Cerebellar cortex (tissue), 1 donor: ENCODE measurements at regions not wholly inside any gene's neighbourhood (a gene's known extent, or its start where the extent isn't known, plus 50 kb on each side); places are given as distances from the start of the nearest gene placed in this dataset.

Experiments used
- DNase-seq: peaks from one replicate; pipeline ENCODE4 v3.0.0-alpha.2; 2015; ENCODE audit warnings: low spot score

DNA sequence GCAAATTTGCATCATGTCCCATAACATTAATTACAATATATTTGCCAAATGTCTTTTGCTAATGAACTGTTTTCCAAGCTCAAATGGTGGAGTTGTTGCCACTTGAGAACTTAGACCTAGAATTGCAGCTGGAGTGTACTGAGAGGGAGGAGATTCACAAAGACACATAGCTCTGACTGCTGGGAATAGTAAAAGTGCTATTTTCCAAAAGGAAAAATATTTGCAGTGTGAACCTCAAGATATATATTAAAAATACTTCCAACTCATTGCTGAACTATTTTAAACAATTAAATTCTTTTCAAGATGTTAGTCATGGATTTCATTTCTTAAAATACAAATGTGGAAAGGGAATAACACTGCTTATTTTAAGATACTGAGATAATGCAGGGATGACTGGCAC is 666.8 kb upstream of the ARPP21 start:
- no peak for DNase-seq

DNA sequence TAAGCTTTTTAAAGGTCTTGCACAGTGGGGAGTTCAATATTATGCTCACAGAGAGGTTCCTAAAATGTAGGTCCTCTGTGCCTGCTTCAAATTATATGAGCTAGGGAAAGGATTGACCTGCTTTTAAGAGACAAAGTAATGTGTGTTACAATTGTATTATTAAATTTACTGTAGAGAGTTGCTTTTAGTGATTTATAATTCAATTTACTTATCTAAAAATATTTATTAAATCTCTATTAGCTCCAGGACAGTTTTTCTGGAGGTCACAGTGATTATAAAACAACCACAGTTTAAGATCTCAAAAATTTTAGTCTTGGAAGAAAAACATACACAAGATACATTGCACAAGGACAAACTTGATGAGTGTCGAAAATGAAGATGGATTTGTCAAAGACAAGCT is 665.7 kb upstream of the ARPP21 start:
- no peak for DNase-seq

DNA sequence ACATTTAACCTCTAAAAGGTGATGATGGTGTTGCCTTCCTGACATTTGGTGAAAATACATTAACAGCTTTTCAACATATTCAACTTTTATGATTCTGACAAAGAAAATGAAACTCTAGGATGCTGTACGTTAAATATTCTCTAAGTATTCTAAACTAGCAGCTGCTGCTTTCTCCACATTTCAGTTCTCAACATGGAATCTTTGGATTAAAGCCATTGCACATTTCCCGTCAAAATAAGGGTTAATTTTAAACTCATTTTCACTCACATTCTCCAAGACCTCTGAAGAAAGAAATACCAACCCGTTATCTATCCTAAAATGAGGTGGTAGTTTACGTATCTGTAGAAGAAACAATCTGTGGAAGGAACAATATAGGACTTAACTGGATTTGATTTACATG is 655.7 kb upstream of the ARPP21 start:
- DNase-seq: no peak

DNA sequence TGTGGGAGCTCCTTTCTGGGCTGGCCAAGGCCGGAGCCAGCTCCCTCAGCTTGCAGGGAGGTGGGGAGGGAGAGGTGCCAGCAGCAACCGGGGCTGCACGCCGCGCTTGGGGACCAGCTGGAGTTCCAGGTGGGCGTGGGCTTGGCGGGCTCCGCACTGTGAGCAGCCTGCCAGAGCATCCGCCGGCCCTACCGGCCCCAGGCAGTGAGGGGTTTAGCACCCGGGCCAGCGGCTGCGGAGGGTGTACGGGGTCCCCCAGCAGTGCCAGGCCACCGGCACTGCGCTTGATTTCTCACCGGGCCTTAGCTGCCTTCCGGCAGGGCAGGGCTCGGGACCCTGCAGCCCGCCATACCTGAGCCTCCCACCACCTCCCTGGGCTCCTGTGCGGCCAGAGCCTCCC is 651.0 kb upstream of the ARPP21 start:
- DNase-seq: no peak

DNA sequence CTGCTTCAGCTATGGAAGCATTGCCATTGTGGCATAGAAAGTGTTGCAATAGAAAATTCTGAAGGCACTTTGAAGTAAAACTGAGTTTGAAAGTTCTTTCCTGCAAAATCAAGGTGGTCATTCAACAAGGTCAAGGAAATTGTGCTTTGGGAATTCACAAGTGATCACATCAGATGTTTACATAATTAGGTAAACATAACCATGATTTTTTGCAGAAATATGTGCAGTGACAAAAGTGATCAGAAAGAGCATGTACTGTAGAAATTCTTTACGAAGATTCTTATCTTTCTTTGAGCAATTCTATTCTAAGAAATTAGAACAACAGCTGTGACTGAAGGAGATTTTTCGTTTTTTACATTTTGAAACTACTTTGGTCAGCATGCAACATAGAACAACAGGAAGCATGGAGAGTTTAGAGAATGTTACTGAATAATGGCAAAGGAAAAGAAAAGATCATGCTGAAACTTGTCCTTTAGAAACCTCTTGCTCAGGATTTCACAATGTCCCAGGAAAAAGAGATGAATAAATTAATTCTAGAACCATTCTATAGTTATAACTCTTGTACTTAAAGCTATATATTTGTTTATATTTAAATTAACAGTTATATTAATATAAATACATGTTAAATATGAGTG is 643.4 kb upstream of the ARPP21 start:
- no peak for DNase-seq

DNA sequence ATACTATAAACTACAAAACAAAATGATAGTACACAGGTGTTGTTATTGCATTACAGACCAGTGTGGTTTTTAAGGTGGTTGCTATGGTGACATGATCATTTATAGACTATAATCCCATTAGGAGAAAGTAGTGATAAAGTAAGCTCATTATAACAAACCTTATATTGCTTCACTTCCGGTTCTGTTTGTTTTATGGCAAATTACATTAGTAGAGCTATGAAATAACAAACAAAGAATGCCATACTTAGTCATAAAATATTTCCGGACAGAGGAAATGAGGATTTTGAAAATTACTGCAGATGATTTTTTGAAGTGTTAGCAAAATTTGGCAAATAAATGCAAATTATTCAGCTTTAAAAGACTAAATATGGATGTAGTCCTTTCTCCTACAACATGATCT is 640.4 kb upstream of the ARPP21 start:
- no peak for DNase-seq

DNA sequence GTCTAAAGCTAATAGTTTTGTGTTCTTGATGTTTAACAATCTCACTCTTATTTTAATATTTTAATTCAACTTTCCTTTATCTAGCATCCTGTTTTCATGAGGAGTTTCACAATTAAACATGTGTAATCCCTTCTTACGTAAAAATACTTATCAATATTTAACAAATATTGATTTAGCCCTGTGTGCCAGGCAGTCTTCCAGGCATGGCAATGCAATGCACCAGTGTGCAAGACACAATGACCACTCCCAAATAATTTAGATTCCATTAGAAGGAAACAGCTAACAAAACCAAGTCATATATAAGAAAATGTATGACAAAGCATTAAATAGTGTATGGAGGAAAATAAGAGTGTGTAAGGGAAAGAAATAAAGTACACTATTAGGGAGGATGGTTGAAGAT is 627.1 kb upstream of the ARPP21 start:
- DNase-seq: no peak

DNA sequence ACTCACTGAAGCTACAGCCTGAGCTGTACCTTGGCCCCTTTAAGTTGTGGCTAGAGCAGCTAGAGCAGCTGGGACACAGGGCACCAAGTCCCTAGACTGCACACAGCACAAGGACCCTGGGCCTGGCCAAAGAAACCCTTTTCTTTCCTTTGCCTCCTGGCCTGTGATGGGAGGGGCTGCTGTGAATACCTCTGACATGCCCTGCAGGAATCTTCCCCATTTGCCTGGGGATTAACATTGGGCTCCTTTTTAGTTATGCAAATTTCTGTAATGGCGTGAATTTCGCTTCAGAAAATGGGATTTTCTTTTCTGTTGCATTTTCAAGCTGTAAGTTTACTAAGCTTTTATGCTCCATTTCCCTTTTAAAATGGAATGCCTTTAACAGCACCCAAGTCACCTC is 611.2 kb upstream of the ARPP21 start:
- no peak for DNase-seq

DNA sequence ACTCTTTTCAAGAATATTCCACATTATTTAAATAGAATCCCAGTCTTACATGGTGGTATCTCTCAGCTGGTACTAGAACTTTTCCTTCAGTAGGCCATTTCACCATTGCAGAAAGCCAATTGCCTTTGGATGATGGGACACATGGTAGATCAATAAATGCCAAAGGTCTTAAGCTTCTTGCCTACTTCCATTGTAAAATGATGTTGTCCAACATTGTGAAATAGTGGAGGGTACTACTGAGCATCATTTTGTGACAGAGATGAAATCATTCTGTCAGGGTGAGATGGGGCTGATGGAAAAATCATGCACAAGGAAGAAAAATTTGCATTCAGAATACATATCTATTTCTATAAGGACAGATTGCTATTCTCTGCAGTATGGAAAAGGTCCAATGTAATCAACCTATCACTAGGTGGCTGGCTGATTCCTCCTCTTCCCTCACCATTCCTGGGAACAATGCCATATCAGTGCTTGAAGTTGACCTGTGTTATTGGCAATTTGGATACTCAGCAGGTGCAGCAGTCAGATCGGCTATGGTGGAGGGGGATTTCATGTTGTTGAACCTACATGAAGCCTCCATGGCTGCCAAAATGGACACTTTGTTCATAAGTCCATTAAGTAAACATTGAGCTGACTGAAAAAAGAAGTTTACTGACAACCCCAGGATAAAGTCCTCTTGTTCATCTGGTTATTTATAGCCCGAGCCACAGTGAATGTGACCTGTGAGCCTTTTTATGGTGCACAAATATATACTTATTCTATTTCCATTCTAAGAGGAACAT is 596.9 kb upstream of the ARPP21 start:
- DNase-seq: peak; percentile 89

DNA sequence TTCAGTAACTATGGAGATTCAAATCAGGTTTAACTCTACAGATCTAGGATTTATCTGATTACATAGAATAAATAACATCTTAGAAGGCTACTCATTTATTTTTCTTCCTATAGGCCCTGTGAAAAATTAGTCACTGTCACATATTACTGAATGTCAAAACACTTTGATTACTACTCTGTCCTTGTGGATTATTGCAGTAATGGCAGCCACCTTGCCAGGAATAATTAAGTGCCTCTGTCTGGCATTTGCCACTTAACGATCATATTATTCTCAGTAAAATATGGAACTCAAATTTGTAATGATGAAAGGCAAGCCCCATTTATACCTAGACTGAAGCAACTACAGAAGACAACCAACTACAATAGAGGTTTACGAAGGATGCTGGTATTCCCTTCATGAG is 596.3 kb upstream of the ARPP21 start:
- no peak for DNase-seq

DNA sequence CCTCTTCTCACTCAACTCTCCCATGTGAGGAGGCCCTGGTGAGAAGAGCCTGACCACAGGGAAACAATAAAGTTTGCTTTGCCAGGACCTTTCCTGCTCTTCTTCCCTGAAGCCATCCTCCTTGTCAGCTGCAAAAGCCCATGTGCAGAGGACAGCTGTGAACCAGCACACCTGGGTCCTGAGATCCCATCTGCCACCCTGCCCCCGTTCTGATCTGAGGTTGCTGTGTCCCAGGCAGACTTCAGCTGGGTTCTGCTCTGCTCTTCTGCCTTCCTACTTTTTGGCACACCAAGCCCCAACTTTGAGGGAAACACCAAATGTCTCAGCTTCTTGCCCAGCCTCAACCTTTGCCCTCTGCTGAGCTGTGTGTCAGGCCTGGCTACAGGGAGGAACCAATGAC is 595.1 kb upstream of the ARPP21 start:
- DNase-seq: no peak

DNA sequence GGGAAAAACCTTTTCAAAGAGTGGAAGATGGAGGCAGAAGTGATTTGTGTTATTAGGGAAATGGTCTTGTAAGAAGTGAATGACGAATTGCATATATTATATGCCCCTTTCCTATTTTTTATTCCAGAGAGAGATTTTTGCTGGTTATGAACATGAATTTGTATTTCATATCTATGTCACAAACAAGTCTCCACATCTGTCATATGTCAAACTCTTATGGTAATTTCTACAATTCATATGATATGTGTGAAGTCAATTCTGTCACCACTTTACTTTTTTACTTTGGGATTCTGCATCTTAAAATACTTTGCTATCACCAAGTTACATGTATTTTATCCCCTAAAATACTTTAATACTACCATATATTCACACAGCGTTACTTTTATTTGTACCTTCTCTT is 594.2 kb upstream of the ARPP21 start:
- DNase-seq: no peak

DNA sequence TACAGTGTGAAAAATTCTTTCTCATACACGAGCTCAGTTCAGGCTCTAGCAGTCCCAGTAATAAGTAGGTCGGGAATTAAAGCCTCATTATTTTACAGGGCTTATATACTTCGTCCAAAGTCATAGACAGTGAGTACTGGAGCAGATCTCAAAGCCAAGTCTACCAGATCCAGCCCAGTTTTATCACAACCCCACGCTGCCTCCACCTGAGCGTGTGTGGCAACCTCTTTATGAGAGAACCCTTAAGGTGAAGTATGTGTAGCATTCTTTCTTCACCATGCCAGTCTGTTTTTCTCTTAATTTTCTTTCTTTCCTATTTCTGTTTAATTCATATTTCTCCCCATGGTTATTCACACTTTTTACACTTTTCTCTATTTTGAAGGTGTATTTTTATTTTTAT is 574.6 kb upstream of the ARPP21 start:
- no peak for DNase-seq

DNA sequence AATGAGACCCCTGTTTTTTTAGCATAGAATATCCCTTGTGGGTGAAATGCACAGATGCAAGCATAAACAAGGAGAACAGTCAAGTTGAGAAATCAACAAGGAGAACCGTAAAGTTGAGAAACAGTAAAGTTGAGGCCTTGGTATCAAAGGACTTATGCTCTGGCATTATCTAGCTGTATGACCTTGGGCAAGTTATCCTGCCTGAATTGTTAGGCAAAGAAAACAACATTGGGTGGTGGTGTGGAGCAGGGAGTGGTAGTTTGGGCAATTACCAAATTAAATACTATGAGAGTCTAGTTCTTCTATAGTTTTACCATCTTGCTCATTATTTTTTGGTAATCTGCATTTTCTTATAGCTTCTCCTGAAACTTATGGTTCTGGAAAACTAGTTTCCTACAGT is 573.4 kb upstream of the ARPP21 start:
- DNase-seq: no peak

DNA sequence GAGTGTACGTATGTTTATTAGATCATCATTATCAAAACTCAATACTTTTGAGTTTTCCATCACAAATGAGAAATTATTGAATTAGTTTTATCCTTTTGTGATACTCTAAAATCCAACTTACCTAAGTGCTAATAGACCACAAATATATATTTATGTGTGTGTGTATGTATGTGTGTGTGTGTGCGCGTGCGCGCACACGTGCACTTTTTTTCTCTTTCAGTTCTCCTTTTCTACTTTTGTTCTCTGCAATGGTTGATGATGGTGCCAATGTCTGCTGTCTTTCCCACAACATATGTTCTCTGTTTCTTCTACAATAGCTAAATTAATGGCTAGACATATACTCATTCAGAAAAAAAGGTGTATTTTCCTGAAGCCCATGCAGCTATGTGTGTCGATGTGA is 571.6 kb upstream of the ARPP21 start:
- no peak for DNase-seq

DNA sequence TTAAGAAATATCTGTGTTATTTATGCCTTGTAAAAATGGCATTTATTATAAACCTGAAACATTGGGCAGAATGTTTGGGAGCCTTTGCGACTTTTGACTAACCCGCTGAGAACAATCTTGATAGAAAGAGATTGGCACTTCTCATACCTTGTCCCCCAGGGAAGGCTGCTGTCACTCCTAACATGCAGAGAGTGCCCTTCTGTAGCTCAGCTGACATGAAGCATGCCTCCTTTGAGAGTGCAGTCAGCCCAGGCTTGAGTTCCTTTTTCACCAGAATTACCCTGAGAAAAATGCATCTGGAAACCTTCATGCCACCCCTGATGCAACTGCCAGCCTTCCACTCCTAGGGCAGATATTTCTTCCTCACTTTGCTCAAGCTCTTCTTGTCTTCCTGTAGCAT is 569.2 kb upstream of the ARPP21 start:
- DNase-seq: no peak

DNA sequence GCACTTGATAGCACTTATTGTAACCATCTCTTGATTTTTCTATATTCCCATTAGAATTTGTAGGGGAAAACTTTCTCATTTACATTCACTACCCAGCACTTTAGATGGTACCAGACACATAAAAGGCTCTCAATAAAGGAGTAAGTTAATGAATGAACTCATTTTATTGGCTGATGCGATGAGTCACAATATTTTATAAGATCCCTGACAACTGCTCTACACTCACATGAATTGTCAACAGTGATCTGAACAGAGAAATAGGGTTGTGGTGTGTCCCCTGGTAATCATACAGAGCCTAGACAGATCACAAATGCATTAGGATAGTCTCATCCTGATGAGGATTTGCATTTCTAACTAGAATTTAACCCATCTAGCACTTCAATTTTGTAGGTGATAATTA is 567.6 kb upstream of the ARPP21 start:
- DNase-seq: no peak

DNA sequence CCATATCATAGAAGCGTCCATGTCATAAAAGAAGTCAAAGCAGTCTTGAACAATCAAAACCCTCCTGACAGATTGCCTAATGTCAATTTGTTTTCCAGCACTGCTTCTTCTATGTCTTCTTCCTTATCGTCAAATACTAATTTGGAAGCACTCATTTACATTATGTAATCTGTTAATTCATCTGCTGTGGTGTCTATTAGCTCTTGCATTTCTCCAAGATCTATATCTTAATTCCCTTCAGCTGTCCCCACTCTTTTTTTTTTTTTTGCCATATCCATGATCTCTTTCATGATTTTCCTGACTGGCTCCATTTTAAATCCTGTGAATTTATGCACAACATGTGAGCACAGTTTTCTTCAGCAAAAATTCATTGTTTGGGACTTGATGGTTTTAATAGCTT is 560.5 kb upstream of the ARPP21 start:
- no peak for DNase-seq

DNA sequence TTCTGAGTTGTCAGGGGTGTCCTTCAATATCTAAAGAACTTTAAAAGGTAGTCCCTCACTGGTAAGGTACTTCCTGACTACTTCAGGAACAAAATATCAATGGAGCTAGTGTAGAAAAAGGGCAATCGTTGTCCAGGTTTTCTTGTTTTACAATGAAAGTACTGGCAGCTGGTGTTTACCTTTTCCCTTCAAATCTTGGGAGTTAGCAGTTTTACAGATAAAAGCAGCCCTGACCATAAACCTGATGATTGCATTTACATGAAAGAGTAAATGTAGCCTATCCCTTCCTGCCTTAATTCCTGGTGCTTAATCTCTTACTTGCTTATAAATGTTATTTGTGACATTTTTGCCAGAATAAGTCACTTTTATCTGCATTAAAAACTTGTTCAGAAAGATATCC is 559.9 kb upstream of the ARPP21 start:
- no peak for DNase-seq

DNA sequence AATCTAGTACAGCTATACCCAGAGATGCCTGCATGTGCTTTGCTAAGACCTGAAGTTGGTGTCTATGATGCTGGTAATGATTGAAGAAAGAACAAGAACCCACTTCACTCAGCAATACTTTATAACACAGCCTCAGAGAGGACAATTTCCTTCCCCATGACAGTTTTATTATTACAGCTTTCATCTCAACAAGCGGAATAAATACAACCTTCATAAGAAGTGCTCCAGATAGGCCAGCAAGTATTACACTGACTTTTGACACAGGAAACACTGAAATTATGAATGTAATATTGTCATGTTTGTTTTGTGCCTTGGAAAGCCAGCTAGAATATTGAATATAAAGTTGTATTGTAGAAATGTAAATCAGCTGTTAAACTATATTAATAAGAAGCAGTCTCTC is 557.4 kb upstream of the ARPP21 start:
- DNase-seq: no peak

DNA sequence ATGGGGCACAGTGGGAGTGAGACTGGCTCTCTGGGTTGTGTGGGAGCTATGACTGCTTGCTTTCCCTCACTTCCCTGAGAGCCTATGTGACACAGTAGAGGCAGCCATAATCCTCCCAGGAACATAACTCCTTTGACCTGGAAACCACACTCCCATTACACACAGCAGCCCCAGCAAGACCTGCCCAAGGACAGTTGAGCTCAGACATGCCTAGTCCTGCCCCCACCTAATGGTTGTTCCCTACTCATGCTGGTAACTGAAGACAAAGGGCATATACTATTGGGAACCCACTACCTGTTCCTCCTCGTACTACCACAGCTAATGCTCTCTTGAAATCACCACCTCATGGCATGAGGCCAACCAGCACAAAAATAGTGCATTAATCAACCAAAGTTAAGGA is 550.4 kb upstream of the ARPP21 start:
- DNase-seq: no peak

DNA sequence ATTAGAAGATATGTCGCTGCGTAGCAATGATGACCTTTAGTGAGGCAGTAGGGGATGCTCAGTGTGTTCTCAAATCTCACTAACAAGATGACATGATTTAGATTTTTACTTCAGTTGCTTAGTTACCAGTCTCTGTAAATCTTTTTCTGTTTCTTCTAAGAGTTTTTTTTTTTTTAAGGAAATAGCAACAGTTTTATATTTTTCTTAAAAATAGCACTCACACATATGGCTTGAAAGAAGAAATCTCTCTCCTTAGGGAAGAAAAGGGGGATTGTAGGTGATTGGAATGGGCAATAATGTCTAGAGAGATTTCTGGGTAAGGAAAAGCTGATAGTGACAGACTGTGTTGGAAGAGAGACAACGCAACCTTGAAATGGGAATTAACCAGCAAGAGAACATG is 524.6 kb upstream of the ARPP21 start:
- no peak for DNase-seq

DNA sequence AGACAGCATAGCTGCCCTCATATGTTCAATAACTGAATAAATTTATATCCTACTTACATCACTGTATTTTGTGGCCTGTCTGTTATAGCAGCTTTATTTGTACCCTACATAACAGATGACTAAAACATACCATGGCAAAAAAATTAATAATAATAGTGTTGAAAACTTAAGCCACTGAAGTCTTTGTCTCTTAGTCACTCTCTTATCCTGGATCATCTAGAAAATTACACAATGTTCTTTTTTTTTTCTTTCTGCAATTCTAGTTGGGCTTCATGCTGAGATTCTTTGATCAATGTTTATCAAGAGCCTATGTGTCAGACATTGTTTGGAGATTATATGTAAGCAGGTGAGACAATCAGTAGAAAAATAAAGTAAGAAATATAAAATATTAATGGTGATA is 519.3 kb upstream of the ARPP21 start:
- no peak for DNase-seq

DNA sequence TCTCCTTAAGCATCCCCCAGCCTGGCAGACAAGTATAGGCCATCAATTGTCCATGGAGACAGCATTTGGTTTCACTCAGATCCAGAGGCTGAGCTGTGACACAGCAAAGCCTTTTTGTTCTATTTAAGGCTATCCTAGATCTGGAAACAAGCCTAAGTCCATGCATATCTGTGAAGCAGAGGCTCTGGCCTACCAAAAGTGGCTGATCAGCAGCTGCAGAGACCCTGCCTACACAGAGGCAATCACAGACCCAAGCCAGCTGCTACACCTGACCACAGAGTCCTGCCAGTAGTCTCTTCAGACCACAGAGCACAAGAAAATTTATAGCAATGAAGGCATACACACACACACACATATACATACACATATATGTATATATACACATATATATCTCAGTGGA is 501.7 kb upstream of the ARPP21 start:
- no peak for DNase-seq
